ENCODE measurements at regions not wholly inside any gene's neighbourhood (a gene's known extent, or its start where the extent isn't known, plus 50 kb on each side); places are given as distances from the start of the nearest gene placed in this dataset.

- H3K9me3 Mint-ChIP-seq (ENCODE audit: unreplicated experiment) = no peaks in the 10 kb centered on the region
- H3K4me1 Mint-ChIP-seq (ENCODE audit: unreplicated experiment) = no peaks in the 10 kb centered on the region
- DNase-seq (ENCODE audit: extremely low spot score, unreplicated experiment) = no peak
- no peaks in the 10 kb centered on the region for H3K36me3 Mint-ChIP-seq (ENCODE audit: unreplicated experiment)
- no peaks in the 10 kb centered on the region for H3K27me3 Mint-ChIP-seq (ENCODE audit: unreplicated experiment)
- no peak overlapping the region for H3K4me3 Mint-ChIP-seq (ENCODE audit: unreplicated experiment)
- TF ChIP-seq CTCF (IDR thresholded peaks at IDR 0.05) = no peak
- H3K27ac Mint-ChIP-seq (ENCODE audit: unreplicated experiment) = no peak overlapping the region
Observed at GRCh38 chr3:166171695-166172094, 334.5 kb upstream of the BCHE start.

GRCh38 chr3:166169681-166170080, 332.5 kb upstream of the BCHE start:
- Mint-ChIP-seq H3K27me3 (ENCODE audit: unreplicated experiment) (no peaks in the 10 kb centered on the region), H3K36me3 (ENCODE audit: unreplicated experiment) (no peaks in the 10 kb centered on the region), H3K4me1 (ENCODE audit: unreplicated experiment) (no peaks in the 10 kb centered on the region), H3K27ac (ENCODE audit: unreplicated experiment) (no peak overlapping the region), H3K9me3 (ENCODE audit: unreplicated experiment) (no peaks in the 10 kb centered on the region), H3K4me3 (ENCODE audit: unreplicated experiment) (no peak overlapping the region)
- no peak for TF ChIP-seq CTCF (IDR thresholded peaks at IDR 0.05)
- DNase-seq (ENCODE audit: extremely low spot score, unreplicated experiment) = no peak

GRCh38 chr3:166127969-166128368, 290.7 kb upstream of the BCHE start:
- Mint-ChIP-seq H3K36me3 (ENCODE audit: unreplicated experiment) (no peaks in the 10 kb centered on the region), H3K9me3 (ENCODE audit: unreplicated experiment) (peaks cover 24% of the 10 kb centered on the region), H3K27ac (ENCODE audit: unreplicated experiment) (no peak overlapping the region), H3K4me3 (ENCODE audit: unreplicated experiment) (no peak overlapping the region), H3K27me3 (ENCODE audit: unreplicated experiment) (no peaks in the 10 kb centered on the region), H3K4me1 (ENCODE audit: unreplicated experiment) (no peaks in the 10 kb centered on the region)
- DNase-seq (ENCODE audit: extremely low spot score, unreplicated experiment) = no peak
- TF ChIP-seq CTCF (IDR thresholded peaks at IDR 0.05) = no peak

GRCh38 chr3:166125179-166125578, 288.0 kb upstream of the BCHE start:
- Mint-ChIP-seq H3K9me3 (ENCODE audit: unreplicated experiment) (peaks cover 3% of the 10 kb centered on the region), H3K36me3 (ENCODE audit: unreplicated experiment) (no peaks in the 10 kb centered on the region), H3K27me3 (ENCODE audit: unreplicated experiment) (no peaks in the 10 kb centered on the region), H3K27ac (ENCODE audit: unreplicated experiment) (no peak overlapping the region), H3K4me3 (ENCODE audit: unreplicated experiment) (no peak overlapping the region), H3K4me1 (ENCODE audit: unreplicated experiment) (no peaks in the 10 kb centered on the region)
- DNase-seq (ENCODE audit: extremely low spot score, unreplicated experiment) = no peak
- no peak for TF ChIP-seq CTCF (IDR thresholded peaks at IDR 0.05)

- no peaks in the 10 kb centered on the region for H3K27me3 Mint-ChIP-seq (ENCODE audit: unreplicated experiment)
- H3K27ac Mint-ChIP-seq (ENCODE audit: unreplicated experiment) = no peak overlapping the region
- H3K4me3 Mint-ChIP-seq (ENCODE audit: unreplicated experiment) = no peak overlapping the region
- H3K9me3 Mint-ChIP-seq (ENCODE audit: unreplicated experiment) = no peaks in the 10 kb centered on the region
- no peaks in the 10 kb centered on the region for H3K4me1 Mint-ChIP-seq (ENCODE audit: unreplicated experiment)
- DNase-seq (ENCODE audit: extremely low spot score, unreplicated experiment) = no peak
- H3K36me3 Mint-ChIP-seq (ENCODE audit: unreplicated experiment) = no peaks in the 10 kb centered on the region
- no peak for TF ChIP-seq CTCF (IDR thresholded peaks at IDR 0.05)
Observed at GRCh38 chr3:166123576-166123975, 286.4 kb upstream of the BCHE start.

Data from osteocyte (in vitro differentiated cells).